ENCODE measurements at regions not wholly inside any gene's neighbourhood (a gene's known extent, or its start where the extent isn't known, plus 50 kb on each side); places are given as distances from the start of the nearest gene placed in this dataset.

DNA sequence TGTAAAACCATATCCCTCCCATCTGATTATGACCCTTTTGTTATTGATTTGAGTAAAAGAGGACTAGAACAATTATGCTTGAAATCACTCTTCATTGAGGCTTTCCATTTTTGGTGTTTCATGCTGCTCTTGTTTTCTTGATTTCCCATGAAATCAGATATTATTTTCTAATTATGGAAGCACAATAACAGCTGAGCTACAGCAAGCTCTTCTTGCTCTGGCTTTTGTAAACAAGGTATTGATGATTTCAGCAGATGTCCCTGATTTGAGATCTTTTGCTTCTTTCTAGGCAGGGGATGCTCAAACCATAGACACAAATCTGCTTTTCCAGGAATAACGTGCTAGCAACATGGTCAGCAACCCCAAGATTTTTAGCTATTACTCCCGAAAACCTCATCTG is 607.8 kb downstream of the NCAM2 start:
- Histone ChIP-seq H3K4me3 (replicated peaks in 1 of 2; ENCODE audit: low read depth in 1 of 2, low read length in 2 of 2) (no peak overlapping the region), H3K27me3 (ENCODE audit: insufficient read depth, low read length) (no peaks in the 10 kb centered on the region), H3K4me1 (ENCODE audit: control insufficient read depth in 1 of 2, insufficient read depth in 2 of 2, low read length in 2 of 2) (no peaks in the 10 kb centered on the region), H3K79me2 (ENCODE audit: insufficient read depth, low read length) (no peaks in the 10 kb centered on the region), H4K20me1 (ENCODE audit: insufficient read depth) (no peaks in the 10 kb centered on the region), H3K9ac (ENCODE audit: low read length) (no peak overlapping the region), H3K36me3 (ENCODE audit: control insufficient read depth in 1 of 2, insufficient read depth in 2 of 2, low read length in 2 of 2) (no peaks in the 10 kb centered on the region), H3K27ac (ENCODE audit: low read depth, low read length) (no peak overlapping the region), H3K9me2 (ENCODE audit: insufficient read depth) (no peaks in the 10 kb centered on the region), H3K4me2 (ENCODE audit: low read length) (no peak overlapping the region), H2AFZ (ENCODE audit: low read depth, low read length, poor library complexity, severe bottlenecking) (no peak overlapping the region), H3K9me3 (ENCODE audit: control insufficient read depth in 1 of 2, insufficient read depth in 1 of 2, low read depth in 1 of 2, low read length in 2 of 2) (peaks cover 6 to 30% of the 10 kb centered on the region in 2 experiments; a peak in 2 of 4 replicates)
- DNase-seq (ENCODE audit: low read depth, low spot score) (no peak), ATAC-seq (no peak)
- BruUV-seq (replicated peaks), result no TSS peak
- no peak for TF ChIP-seq ZFX (IDR thresholded peaks at IDR 0.05)
- TF ChIP-seq SRF (IDR thresholded peaks at IDR 0.05; ENCODE audit: low read depth), result no peak
- TF ChIP-seq FOSL1 (IDR thresholded peaks at IDR 0.05; ENCODE audit: low read depth), result no peak
- TF ChIP-seq POLR2AphosphoS5 (IDR thresholded peaks at IDR 0.05; ENCODE audit: low read depth, low read length), result no peak
- no peak for TF ChIP-seq SP1 (IDR thresholded peaks at IDR 0.05; ENCODE audit: low read depth)
- TF ChIP-seq ZNF274 (IDR thresholded peaks at IDR 0.05; ENCODE audit: low read depth, low read length), result no peak
- no peak for TF ChIP-seq JUND (IDR thresholded peaks at IDR 0.05)
- TF ChIP-seq, protein P1, sequence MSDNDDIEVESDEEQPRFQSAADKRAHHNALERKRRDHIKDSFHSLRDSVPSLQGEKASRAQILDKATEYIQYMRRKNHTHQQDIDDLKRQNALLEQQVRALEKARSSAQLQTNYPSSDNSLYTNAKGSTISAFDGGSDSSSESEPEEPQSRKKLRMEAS (IDR thresholded peaks at IDR 0.05), result no peak
- TF ChIP-seq, protein P2, sequence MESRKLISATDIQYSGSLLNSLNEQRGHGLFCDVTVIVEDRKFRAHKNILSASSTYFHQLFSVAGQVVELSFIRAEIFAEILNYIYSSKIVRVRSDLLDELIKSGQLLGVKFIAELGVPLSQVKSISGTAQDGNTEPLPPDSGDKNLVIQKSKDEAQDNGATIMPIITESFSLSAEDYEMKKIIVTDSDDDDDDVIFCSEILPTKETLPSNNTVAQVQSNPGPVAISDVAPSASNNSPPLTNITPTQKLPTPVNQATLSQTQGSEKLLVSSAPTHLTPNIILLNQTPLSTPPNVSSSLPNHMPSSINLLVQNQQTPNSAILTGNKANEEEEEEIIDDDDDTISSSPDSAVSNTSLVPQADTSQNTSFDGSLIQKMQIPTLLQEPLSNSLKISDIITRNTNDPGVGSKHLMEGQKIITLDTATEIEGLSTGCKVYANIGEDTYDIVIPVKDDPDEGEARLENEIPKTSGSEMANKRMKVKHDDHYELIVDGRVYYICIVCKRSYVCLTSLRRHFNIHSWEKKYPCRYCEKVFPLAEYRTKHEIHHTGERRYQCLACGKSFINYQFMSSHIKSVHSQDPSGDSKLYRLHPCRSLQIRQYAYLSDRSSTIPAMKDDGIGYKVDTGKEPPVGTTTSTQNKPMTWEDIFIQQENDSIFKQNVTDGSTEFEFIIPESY (IDR thresholded peaks at IDR 0.05; ENCODE audit: extremely low read depth, insufficient replicate concordance, low read length), result no peak
- TF ChIP-seq CEBPB (IDR thresholded peaks at IDR 0.05; ENCODE audit: low read depth), result no peak
- TF ChIP-seq, protein P3, sequence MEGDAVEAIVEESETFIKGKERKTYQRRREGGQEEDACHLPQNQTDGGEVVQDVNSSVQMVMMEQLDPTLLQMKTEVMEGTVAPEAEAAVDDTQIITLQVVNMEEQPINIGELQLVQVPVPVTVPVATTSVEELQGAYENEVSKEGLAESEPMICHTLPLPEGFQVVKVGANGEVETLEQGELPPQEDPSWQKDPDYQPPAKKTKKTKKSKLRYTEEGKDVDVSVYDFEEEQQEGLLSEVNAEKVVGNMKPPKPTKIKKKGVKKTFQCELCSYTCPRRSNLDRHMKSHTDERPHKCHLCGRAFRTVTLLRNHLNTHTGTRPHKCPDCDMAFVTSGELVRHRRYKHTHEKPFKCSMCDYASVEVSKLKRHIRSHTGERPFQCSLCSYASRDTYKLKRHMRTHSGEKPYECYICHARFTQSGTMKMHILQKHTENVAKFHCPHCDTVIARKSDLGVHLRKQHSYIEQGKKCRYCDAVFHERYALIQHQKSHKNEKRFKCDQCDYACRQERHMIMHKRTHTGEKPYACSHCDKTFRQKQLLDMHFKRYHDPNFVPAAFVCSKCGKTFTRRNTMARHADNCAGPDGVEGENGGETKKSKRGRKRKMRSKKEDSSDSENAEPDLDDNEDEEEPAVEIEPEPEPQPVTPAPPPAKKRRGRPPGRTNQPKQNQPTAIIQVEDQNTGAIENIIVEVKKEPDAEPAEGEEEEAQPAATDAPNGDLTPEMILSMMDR (IDR thresholded peaks at IDR 0.05 in 2 of 3, conservative IDR thresholded peaks at IDR 0.05 in 1 of 3; ENCODE audit: borderline replicate concordance in 1 of 3, insufficient read depth in 1 of 3, low read depth in 2 of 3, low read length in 2 of 3), result no peak
- TF ChIP-seq POLR2A (IDR thresholded peaks at IDR 0.05; ENCODE audit: borderline replicate concordance, extremely low read depth, insufficient read depth, insufficient read length), result no peak
- no peak for TF ChIP-seq SIN3A (IDR thresholded peaks at IDR 0.05; ENCODE audit: low read depth)
- no peak for TF ChIP-seq TCF7L2 (IDR thresholded peaks at IDR 0.05; ENCODE audit: borderline replicate concordance, extremely low read depth, insufficient read depth, insufficient read length)
- TF ChIP-seq EGR1 (IDR thresholded peaks at IDR 0.05; ENCODE audit: low read depth), result no peak
- TF ChIP-seq, protein P4, sequence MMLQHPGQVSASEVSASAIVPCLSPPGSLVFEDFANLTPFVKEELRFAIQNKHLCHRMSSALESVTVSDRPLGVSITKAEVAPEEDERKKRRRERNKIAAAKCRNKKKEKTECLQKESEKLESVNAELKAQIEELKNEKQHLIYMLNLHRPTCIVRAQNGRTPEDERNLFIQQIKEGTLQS (IDR thresholded peaks at IDR 0.05), result no peak
- TF ChIP-seq EZH2 (IDR thresholded peaks at IDR 0.05), result no peak
- no peak for TF ChIP-seq EZH2phosphoT487 (IDR thresholded peaks at IDR 0.05; ENCODE audit: borderline replicate concordance)
- intact Hi-C loops (cut with micrococcal nuclease), result no loop called here
- CTCF ChIA-PET, result no interaction called here
- RAD21 ChIA-PET (ENCODE audit: low non-redundant PET in 1 of 2, low total read pairs in 2 of 2, uncharacterized antibody in 2 of 2, unreplicated experiment in 2 of 2), result no interaction called here
- POLR2A ChIA-PET, result no interaction called here

Data from HCT116 (cell line).